ENCODE measurements at regions not wholly inside any gene's neighbourhood (a gene's known extent, or its start where the extent isn't known, plus 50 kb on each side); places are given as distances from the start of the nearest gene placed in this dataset.

GRCh38 chr1:192943522-192943921 is 115.6 kb downstream of the UCHL5 start:
- no peak for TF ChIP-seq EZH2 (IDR thresholded peaks at IDR 0.05; ENCODE audit: borderline replicate concordance, insufficient read depth, low read length, poor library complexity, severe bottlenecking)
- TF ChIP-seq, protein P1, sequence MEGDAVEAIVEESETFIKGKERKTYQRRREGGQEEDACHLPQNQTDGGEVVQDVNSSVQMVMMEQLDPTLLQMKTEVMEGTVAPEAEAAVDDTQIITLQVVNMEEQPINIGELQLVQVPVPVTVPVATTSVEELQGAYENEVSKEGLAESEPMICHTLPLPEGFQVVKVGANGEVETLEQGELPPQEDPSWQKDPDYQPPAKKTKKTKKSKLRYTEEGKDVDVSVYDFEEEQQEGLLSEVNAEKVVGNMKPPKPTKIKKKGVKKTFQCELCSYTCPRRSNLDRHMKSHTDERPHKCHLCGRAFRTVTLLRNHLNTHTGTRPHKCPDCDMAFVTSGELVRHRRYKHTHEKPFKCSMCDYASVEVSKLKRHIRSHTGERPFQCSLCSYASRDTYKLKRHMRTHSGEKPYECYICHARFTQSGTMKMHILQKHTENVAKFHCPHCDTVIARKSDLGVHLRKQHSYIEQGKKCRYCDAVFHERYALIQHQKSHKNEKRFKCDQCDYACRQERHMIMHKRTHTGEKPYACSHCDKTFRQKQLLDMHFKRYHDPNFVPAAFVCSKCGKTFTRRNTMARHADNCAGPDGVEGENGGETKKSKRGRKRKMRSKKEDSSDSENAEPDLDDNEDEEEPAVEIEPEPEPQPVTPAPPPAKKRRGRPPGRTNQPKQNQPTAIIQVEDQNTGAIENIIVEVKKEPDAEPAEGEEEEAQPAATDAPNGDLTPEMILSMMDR (IDR thresholded peaks at IDR 0.05; ENCODE audit: poor library complexity, severe bottlenecking), result no peak
- TF ChIP-seq REST (IDR thresholded peaks at IDR 0.05; ENCODE audit: borderline replicate concordance), result no peak
- no peak for TF ChIP-seq POLR2AphosphoS5 (IDR thresholded peaks at IDR 0.05)
- no peak for TF ChIP-seq EP300 (conservative IDR thresholded peaks at IDR 0.05; ENCODE audit: poor library complexity, severe bottlenecking)
- TF ChIP-seq TAF1 (IDR thresholded peaks at IDR 0.05; ENCODE audit: low read depth), result no peak
- TF ChIP-seq RAD21 (conservative IDR thresholded peaks at IDR 0.05), result no peak
